ENCODE measurements at regions not wholly inside any gene's neighbourhood (a gene's known extent, or its start where the extent isn't known, plus 50 kb on each side); places are given as distances from the start of the nearest gene placed in this dataset.

GRCh38 chr1:83670909-83671565, 327.9 kb downstream of the TTLL7 start:
- no peak for DNase-seq

DNA sequence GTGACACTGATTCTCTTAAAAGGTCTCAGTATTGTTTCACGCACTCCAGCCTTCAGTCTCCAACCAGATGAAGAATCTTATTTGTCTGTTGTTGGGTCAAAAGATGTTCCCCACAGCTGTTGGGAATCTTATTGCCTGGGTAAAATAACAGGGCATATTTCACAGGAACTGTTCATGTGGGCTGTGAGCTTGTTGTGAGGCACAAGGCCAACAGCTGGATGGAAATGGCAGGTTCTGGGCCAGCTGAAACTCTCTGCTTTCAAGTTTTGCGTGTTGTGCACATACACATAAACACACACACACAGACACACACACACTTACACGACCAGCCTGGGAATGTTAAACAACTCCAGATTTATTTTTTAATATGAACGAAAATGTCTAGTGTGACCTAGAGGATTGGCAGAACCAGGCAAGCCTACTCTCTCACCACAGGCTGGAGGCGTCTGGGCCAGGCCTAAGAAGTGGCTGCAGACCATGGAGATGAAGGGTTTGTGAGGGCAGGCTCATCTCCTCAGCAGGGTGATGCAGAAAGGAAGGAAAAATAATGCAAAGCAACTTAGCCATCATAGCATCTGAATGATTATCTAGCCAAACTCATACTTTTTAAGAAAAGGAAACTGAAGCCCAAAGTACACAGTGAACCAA, 357.0 kb downstream of the TTLL7 start:
- no peak for DNase-seq

GRCh38 chr1:83641206-83641658, 357.7 kb downstream of the TTLL7 start:
- no peak for DNase-seq

GRCh38 chr1:83639785-83640184, 359.1 kb downstream of the TTLL7 start:
- no peak for DNase-seq

DNA sequence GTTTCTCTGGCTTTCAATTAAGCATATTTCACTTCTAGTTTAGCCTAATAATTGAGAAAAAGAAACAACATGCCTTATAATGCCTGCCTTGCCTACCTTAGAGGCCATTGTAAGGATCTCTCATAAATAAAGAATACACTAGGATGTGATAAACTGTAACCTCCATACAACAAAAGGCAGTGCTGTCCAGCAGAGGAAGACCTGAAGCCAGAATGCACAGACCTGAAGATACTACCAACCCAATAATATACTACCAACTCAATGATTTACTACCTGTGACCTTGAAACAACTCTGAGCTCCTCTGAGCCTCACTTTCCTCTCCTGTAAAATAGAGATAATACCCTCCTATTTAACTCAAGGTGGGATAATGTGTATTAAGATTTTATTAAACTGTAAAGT, 361.3 kb downstream of the TTLL7 start:
- DNase-seq: no peak

GRCh38 chr1:83637009-83637408, 361.9 kb downstream of the TTLL7 start:
- no peak for DNase-seq

- no peak for DNase-seq
These were observed 366.0 kb downstream of the TTLL7 start for GRCh38 chr1:83632906-83633305.

GRCh38 chr1:83631851-83632250, 367.1 kb downstream of the TTLL7 start:
- no peak for DNase-seq

DNA sequence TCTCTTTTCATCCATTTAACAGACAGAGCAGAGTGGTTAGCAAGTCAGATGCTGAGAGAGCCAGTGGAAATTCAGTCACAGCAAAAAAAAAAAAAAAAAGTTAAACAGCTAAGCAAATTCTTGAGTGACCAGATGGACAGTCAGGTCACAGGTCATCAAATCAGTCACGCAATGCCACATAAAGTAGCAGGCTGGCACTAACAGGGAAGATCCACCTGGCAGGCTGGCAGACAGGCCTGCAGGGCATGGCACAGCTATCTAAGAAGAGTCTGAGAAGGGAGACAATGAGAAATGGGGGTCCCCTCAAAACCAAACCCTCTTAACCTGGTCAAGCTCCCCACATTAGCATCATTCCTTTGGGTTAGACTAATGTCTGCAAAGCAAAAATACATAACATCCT, 371.9 kb downstream of the TTLL7 start:
- no peak for DNase-seq

GRCh38 chr1:83626603-83627002, 372.3 kb downstream of the TTLL7 start:
- DNase-seq: no peak

- no peak for DNase-seq
These were observed 373.3 kb downstream of the TTLL7 start for GRCh38 chr1:83625646-83626045.

- DNase-seq: no peak
These were observed 378.9 kb downstream of the TTLL7 start for GRCh38 chr1:83620016-83620415.

DNA sequence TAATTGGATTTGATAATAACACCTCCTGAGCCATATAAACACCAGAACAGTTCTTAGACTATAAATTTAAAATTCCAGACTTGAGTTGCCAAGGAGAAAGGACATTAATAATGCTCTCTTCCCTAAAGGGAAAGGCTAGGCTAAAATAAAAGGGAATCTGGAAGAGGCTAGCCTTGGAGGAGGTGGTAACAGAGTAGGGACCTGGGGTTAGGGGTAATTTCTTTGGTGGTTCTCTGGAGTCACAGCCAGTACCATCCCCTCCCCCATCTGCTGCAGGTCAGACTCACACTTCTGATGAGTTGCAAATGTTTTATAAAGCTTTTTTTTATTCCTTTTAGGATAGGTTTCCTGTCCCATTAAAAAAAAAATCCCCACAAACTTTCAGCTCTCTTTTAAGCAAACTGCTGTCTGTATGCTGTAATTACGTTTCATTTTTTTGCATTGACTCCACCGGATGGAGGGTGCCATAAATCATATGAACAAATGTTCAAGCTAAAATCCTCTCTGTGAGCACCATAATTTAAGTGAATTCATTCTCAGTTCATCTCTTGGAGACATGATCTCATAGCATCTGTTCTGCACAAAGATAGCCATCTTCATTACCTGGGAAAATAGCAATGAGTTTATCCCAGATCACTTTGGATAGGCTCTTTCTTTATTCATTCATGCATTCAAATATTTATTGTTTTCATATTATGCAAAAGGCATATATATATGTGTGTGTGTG, 379.6 kb downstream of the TTLL7 start:
- no peak for DNase-seq

DNA sequence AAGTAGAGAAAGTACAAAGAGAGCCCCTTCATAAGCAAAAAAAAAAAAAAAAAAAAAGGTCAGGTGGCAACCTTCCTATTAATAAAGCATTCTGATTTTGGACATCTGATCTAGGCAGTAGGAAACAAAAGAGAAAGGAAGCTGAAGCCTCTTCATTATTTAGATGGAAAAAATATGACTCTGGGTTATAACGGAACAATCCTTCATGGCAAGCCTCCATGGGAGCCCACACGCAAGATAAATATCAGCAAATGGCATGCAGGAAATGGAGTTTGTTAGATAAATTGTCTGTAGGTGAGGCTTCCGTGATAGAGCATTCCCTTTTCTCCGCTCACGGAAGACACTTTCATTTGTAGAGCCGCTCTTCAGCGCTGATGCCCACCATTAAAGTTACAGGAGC, 381.0 kb downstream of the TTLL7 start:
- DNase-seq: no peak

DNA sequence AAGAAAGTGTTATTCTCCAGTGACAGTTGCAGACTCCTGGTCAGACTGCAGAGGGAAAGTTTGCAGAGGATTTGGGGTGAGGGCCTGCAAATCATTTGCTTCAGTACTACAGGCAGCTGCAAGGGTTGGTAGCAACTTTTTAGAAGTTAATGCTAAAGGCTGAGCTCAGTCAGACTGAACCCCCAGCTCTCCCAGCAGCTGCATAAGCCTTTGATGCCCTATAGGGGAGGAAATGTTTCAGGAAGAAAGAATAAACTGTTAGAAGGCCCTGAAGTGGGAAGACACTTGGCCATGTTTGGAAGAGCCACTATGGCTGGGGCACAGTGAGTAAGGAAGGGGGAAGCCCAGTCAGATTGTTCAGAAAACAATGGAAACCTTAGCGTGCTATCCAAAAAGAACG, 383.6 kb downstream of the TTLL7 start:
- no peak for DNase-seq

DNA sequence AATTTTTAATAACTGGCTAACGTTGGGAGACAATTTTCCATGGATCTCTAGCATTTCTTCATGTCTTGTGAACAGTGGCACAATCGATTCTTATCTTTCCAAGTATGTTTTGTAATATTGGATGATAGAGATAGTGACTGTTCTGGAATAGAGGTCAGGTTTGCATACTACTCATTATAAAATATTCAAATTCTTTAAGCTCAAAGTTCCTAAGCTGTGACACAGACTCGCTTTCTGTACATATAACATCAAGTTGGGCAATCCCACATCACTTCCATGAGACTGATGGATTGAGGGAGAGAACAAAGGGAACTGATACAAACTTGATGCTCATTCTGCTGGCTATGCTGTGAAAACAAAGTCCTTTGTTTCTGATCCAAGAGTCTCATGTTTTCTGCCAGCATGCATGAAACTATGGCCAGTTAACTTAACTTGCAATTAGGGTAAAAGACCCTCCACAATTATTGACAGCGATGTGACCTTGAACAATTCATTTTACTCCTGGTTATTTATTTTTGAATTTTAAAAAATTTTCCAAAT, 392.4 kb downstream of the TTLL7 start:
- DNase-seq: no peak

- DNase-seq: no peak
These were observed 402.6 kb downstream of the TTLL7 start for GRCh38 chr1:83596331-83596730.

DNA sequence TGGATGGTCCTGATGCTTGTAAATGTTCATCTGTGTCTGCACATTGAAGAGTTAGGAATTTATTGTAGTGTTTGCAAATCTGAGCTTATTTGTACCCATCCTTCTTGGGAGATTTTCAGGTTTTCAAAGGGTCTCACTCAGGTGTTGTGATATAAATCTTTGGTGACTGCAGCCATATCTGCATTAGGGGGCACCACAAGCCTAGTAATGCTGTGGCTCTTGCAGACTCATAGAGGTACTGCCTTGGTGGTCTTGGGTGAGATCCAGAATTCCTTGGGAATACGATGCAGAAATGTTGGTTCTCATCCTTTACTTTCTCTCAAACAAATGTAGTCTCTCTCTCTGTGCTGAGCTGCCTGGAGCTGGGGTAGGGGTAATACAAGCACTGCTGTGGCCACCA, 405.9 kb downstream of the TTLL7 start:
- no peak for DNase-seq

DNA sequence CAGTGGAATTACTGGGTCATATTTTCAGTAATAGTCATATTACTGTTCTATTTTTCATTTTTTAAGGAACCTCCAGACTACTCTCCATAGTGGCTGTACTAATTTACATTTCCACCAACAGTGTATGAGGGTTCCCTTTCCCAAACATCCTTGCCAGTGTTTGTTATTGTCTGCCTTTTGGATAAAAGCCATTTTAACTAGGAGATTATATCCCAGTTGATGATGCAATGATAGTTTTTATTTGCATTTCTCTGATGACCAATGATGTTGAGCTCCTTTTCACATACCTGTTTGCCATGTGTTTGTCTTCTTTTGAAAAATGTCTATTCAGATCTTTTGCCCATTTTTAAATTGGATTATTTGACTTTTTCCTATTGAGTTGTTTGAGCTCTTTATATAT, 410.8 kb downstream of the TTLL7 start:
- no peak for DNase-seq

DNA sequence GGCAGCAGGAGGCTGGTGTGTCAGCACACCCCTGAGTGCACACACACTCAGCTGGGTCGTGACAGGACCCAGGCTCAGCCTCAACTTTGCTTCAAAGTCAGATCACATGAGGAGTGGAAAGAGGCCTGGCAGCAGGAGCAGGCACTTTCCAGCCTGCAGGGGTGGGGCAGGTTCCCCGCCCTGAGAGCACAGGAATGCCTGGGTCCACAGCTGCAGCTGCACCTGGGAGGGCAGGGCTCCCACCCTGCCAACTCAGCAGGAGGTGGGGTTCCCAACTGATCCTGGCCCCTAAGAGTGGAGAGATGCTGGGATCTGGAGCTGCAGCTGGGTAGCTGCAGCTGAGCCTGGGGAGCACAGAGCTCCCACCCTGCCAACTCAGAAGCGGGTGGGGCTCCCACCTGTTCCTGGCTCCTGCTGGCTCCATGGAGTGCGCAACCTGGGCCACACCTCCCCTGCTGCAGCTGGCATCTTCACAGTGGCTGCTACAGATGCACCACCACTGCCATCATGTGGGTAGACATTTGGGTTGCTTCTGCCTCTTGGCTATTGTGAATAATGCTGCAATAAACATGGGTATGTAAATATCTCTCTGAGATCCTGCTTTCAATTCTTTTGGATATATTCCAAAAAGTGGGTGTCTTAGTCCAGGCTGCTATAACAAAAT, 415.4 kb downstream of the TTLL7 start:
- no peak for DNase-seq

DNA sequence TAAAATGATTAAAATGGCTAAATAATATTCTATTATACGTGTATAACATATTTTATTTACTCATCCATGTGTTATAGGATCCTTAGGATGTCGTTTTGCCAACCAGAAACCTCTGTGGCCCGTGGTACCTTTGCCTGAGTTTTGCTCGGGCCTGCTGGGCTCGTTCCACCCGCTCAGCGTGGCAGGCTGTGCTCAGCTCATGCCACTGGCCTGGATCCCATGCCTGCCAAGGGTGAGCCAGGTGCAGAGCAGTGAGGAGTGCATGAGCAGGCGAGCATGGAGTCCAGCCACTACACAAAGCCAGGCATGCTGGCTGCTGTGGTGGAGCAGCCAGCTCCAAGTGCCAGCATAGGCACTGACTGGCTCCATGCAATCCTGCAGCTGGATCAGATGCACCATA, 417.2 kb downstream of the TTLL7 start:
- no peak for DNase-seq

DNA sequence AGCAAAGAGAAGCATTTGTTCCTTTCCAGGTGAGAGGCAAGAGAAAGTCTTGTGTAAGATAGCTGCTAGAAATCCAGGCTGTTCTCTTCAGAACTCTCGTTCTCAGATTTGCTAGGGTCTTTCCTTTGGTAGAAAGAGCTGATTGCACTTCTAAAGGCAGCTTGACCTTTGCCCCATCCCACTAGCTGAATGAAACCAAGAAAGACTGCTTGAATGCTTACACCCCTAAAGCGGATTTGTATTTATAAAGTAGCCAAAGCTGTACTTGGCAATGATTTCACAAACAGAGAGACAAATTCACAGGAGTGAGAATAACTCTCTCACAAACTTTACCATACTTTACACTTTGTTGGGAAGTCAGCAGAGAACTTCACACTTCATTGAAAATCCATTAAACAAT, 424.1 kb downstream of the TTLL7 start:
- no peak for DNase-seq

GRCh38 chr1:83573776-83574175, 425.2 kb downstream of the TTLL7 start:
- no peak for DNase-seq

Data from occipital lobe (tissue), 1 donor.